Heart left ventricle (tissue), 13 donors: ENCODE measurements at regions not wholly inside any gene's neighbourhood (a gene's known extent, or its start where the extent isn't known, plus 50 kb on each side); places are given as distances from the start of the nearest gene placed in this dataset.

Experiments used
- POLR2A ChIP-seq, 2 donors: fragments of 450-650 bp; IDR thresholded peaks; one replicate each; pipeline ENCODE4 v1.6.1; 2017; ENCODE audit warnings: antibody characterized with exemption in 2 of 2, mild to moderate bottlenecking in 2 of 2, moderate library complexity in 2 of 2
- TF ChIP-seq, protein P1 (sequence below), 12 donors: fragments of 200-600 bp; sonication (generic) in 4 of 12; IDR thresholded peaks; one replicate each; pipeline versions ENCODE4 v1.5.0 to v1.8.0; 2018 to 2022; ENCODE audit warnings: antibody characterized with exemption in 12 of 12, mild to moderate bottlenecking in 5 of 12
- donor health status: ischemic (EF 13 %, LVEDD 7.1; RV severe dilation, severe dysfunction).
- donor health status: DM: no; HTN: yes; CAD: no.
- donor health status: DM: no; HTN: no; CAD: no.
- donor health status: ischemic (EF 25% LVEDD 6.9; RV normal size, moderate dysfunction).
- donor health status: ischemic (EF 25% LVEDD 5.7; RV mildly dilated, moderate dysfunction).
- donor health status: ischemic (EF 35%, LVEDD 5.7; RV mildly dilated, moderate dysfunction).
- donor health status: nonischemic (EF 11% LVEDD 7.7; RV severe dilation, severe dysfunction).
- donor health status: DM: yes; HTN: yes; CAD: no.
- donor health status: PGD.
- donor health status: ischemic (EF 29% LVEDD 5.4; RV normal size, mild dysfunction).
- donor health status: nonischemic (EF 23%, LVEDD 6.1; RV moderate dilation, normal function).

DNA sequence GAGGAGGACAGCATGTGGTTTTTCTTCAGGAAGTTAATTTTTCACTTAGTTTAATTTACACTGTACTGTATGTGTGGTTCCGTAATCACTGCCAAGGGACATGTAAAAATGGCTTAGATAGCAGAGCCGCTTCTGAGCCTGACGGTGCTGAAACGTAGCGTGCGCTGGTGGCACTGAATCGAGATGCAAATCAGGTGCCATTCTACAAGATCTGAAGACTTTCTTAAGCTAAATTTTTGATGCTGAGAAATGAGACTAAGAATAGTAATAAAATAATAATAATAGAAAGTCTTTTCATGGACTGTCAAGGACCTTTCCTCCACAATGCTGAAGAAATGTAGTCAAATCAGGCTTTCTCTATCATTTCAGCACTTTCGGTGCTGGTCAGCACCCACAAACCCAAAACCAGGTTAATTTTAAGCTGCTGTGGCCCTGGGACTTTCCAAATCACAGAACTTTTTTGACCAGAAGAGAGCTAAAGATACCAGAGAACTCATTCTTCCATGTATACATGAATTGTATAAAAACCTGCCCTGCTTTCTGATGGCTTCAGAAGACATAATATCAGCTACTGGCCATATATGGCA lies 183.3 kb upstream of the LMO3 start:
- no peak for TF ChIP-seq POLR2A (IDR thresholded peaks at IDR 0.05)
- TF ChIP-seq, protein P1, sequence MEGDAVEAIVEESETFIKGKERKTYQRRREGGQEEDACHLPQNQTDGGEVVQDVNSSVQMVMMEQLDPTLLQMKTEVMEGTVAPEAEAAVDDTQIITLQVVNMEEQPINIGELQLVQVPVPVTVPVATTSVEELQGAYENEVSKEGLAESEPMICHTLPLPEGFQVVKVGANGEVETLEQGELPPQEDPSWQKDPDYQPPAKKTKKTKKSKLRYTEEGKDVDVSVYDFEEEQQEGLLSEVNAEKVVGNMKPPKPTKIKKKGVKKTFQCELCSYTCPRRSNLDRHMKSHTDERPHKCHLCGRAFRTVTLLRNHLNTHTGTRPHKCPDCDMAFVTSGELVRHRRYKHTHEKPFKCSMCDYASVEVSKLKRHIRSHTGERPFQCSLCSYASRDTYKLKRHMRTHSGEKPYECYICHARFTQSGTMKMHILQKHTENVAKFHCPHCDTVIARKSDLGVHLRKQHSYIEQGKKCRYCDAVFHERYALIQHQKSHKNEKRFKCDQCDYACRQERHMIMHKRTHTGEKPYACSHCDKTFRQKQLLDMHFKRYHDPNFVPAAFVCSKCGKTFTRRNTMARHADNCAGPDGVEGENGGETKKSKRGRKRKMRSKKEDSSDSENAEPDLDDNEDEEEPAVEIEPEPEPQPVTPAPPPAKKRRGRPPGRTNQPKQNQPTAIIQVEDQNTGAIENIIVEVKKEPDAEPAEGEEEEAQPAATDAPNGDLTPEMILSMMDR (IDR thresholded peaks at IDR 0.05) = no peak
